Fibroblast of lung (primary cell): ENCODE measurements at regions not wholly inside any gene's neighbourhood (a gene's known extent, or its start where the extent isn't known, plus 50 kb on each side); places are given as distances from the start of the nearest gene placed in this dataset.

Experiments used
- CTCF ChIP-seq, 2 donors: IDR thresholded peaks in 1 of 2; conservative IDR thresholded peaks in 1 of 2; 1 replicate in 1 of 2; 2 replicates in 1 of 2; pipeline ENCODE4 v1.5.1; 2011 to 2012; ENCODE audit warnings: low read length in 2 of 2, control low read depth in 1 of 2, inconsistent platforms in 1 of 2, low read depth in 1 of 2, mild to moderate bottlenecking in 1 of 2
- EZH2 ChIP-seq: IDR thresholded peaks from 2 replicates; pipeline ENCODE4 v1.5.1; 2012; ENCODE audit warnings: low read length, control low read depth, mild to moderate bottlenecking; ENCODE audit errors: missing control alignments

GRCh38 chrX:10089378-10089795 is 67.4 kb upstream of the CLCN4 start:
- no peak for TF ChIP-seq CTCF (conservative IDR thresholded peaks at IDR 0.05 in 1 of 2, IDR thresholded peaks at IDR 0.05 in 1 of 2; ENCODE audit: low read depth in 1 of 2, low read length in 2 of 2)
- no peak for TF ChIP-seq EZH2
